HS-27A (cell line): ENCODE measurements at regions not wholly inside any gene's neighbourhood (a gene's known extent, or its start where the extent isn't known, plus 50 kb on each side); places are given as distances from the start of the nearest gene placed in this dataset.
"Not testable (repeated sequence)": the region's sequence is repeated elsewhere in the genome, so short reads cannot be mapped to it uniquely, and the experiment has no call there.

ENCODE experiments used
- DNase-seq: peaks from one replicate; pipeline ENCODE4 v3.0.0-alpha.2; 2012; ENCODE audit warnings: low read depth, missing footprints

DNA sequence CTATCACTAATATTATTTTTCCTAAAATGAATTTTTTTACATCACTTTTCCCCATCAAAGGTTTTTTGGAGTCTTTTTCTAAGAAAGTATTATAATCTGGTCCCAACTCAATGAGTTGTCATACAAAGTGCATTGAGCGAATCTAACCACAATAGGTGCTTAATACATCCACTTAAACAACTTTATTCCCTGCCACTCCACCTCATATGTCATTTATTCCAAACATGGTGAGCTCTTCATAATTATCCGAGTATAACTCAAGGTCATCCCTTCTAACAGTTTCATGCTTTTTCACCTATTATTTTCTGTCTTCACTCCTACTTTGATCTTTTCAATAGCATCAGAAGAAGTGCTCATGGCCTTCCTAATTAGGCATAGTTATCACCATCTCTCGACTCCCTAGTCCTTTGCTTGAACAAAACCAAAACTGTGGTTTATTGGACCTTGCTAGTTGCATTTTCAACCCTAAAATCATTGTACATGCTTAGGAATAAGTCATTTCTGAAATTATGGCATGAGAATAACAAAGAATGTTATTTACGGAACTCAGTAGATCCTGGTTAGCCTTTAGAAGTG is 754.7 kb upstream of the CTNND2 start:
- no peak for DNase-seq

DNA sequence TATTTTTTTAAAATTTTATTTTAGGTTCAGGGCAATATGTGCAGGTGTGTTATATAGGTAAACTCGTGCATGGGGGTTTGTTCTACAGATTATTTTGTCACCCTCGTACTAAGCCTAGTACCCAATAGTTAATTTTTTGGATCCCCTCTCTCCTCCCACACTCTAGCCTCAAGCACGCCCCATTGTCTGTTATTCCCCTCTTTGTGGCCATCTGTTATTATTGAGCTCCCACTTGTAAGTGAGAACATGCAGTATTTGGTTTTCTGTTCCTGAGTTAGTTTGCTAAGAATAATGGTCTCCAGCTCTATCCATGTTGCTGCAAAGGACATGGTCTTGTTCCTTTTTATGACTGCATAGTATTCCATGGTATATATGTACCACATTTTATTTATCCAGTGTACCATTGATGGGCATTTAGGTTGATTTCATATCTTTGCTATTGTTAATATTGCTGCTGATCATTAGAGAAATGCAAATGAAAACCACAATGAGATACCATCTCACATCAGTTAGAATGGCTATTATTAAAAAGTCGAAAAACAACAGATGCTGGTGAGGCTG is 753.7 kb upstream of the CTNND2 start:
- DNase-seq, result not testable (repeated sequence)

- DNase-seq, result no peak
These were observed 751.4 kb upstream of the CTNND2 start for GRCh38 chr5:12655675-12656074.

GRCh38 chr5:12652201-12652600 is 748.0 kb upstream of the CTNND2 start:
- no peak for DNase-seq

DNA sequence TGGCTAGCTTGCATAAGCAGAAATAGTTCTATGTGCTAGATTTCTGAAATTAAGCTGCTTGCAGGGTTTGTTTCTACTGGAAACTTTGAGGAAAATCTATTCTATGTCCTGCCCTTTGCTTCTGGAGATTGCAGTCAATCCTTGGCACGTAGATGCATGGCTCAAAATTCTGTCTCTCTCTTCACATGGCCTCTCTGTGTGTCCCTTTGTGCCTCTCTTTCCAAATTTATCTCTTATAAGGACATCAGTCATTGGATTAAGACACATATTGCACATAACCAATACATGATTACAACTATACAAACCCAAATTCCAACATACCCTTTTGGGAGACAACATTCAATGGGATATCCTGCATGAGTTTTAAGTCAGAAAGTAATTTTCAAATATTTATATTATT is 744.3 kb upstream of the CTNND2 start:
- no peak for DNase-seq

DNA sequence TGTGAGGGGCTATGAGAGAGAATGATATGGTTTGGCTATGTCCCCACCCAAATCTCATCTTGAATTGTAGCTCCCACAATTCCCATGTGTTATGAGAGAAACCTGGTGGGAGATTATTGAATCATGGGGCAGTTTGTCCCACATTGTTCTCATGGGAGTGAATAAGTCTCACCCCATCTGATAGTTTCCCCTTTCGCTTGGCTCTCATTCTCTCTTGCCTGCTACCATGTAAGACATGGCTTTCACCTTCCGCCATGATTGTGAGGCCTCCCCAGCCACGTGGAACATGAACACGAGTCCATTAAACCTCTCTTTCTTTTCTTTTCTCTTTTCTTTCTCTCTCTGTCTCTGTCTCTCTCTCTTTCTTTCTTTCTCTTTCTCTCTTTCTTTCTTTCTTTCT is 743.4 kb upstream of the CTNND2 start:
- no peak for DNase-seq

GRCh38 chr5:12645582-12645981 is 741.3 kb upstream of the CTNND2 start:
- DNase-seq, result no peak

GRCh38 chr5:12636209-12636608 is 732.0 kb upstream of the CTNND2 start:
- no peak for DNase-seq

DNA sequence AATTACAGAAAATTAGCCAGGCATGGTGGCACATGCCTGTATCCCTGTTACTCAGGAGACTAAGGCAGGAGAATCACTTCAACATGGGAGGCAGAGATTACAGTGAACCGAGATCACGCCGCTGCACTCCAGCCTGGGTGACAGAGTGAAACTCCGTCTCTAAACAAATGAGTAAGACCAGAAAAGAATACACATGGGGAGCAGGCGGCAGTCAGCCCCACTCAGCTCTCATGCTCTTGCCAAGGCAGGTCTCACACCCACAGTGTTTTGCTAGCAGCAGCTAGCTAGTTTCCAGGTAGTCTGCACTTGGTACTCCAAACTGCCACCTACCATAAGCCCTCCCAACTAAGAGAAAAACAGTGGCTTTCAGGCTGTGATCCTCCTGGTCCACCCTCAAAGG is 722.3 kb upstream of the CTNND2 start:
- DNase-seq, result no peak

DNA sequence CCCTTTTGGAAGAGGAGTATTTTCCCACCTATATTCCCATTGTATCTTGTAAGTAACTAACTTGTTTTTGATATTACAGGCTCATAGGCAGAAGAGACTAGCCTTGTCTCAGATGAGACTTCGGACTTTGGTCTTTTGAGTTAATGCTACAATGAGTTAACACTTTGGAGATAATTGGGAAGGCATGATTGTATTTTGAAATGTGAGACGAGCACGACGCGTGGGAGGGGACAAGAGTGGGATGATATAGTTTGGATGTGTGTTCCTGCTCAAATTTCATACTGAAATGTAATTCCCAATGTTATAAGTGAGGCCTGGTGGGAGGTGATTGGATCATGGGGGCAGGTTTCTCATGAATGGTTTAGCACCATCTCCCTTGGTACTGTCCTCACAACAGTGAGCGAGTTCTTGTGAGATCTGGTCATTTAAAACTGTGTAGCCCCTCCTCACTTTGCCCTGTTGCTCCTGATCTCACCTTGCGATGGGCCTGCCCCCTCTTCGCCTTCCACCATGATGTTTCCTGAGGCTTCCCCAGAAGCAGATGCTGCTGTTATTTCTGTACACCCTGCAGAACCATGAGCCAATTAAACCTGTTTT is 721.5 kb upstream of the CTNND2 start:
- no peak for DNase-seq

DNA sequence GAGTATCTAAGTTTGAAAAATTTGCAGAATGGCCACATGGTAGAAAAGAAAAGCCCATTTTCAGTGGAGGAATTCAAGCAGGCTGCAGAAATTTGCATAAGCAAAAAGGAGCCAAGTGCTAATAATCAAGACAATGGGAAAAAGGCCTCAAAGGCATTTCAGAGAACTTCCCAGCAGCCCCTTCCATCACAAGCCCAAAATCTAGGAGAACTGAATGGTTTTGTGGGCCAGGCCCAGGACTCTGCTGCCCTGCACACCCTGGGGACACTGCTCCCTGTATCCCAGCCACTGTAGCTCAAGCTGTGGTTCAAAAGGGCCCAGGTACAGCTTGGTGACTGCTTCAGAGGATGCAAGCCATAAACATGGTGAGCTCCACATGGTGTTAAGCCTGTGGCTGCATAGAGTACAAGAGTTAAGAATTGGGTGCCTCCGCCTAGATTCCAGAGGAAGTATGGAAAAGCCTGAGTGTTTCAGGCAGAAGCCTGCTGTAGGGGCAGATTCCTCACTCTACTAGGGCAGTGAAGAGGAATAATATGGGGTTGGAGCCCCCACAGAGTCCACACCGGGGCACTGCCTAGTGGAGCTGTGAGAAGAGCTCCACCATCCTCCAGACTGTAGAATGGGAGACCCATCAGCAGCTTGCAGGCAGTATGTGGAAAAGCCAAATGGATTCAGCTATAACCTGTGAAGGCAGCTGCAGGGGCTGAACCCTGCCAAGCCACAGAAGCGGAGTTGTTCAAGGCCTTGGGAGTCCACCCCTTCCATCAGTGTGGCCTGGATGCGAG is 720.7 kb upstream of the CTNND2 start:
- no peak for DNase-seq

DNA sequence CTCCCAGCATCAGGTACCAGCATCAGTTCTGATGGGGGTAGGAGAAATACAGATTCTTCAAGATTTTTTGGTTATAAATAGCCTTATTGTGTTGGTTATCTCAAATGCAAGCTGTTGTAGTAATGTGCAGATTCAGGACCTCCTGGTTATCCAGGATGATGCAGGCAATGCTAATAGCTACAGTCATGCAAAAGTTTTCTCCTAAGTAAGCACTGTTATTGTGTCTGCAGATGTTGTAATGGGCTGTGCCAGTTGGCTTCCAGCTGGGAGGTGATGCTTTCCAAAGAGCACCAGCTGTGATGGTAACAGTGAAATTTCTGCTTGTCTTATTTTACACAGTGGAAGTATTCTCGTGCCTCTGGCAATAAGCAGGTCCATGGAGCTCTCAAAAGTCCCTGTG is 719.2 kb upstream of the CTNND2 start:
- DNase-seq, result no peak

DNA sequence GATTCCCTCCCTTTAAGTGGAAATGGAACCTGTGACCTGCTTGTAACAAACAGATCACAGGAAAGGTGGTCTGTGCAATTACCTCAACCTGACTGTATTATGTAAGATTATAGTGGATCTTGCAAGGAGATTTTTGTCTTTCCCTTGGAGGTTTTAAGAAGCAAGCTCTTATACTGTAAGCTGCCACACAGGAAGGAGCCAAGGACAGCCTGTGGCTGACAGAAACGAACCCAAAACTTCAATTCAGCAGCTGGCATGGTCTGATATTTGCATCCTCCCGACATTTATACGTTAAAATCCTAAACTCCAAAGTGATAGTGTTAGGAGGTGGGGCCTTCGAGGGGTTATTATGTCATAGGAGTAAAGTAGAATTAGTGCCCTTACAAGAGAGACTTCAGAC is 711.8 kb upstream of the CTNND2 start:
- DNase-seq, result no peak

DNA sequence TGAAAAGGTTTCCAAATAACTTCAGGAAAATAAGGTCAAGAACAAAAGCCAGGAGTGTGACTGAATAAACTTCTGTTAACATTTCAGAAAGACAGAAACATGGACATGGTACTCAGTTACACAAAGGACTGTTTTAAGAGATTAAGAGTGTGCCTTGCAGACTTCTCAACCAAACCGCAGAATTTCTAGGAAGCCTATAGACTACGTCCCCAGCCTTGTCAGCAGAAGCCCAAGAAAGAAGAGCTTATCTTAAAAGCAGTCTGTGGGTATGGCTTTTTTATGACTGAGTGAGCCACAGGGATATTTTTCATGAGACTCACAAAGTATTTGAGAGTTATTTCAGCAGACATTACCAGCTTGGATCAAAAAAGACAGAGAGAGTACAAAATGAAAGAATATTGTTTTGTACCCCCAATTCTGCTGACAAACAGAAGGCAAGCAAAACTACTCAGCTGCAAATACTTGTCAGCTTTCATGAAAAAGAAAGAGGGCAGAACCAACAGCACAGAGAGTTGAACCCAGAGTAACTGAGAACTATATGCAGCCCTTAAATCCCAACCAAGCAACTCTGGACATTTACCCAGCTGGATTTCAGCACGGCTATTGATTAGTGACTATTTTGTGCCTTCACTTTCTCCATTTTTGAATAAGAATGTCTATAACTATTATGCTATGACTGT is 711.0 kb upstream of the CTNND2 start:
- DNase-seq, result peak; percentile 57

GRCh38 chr5:12614608-12615007 is 710.4 kb upstream of the CTNND2 start:
- DNase-seq, result no peak

- no peak for DNase-seq
These were observed 706.9 kb upstream of the CTNND2 start for GRCh38 chr5:12611132-12611531.

- DNase-seq, result not testable (repeated sequence)
These were observed 703.6 kb upstream of the CTNND2 start for GRCh38 chr5:12607817-12608216.

- no peak for DNase-seq
These were observed 688.0 kb upstream of the CTNND2 start for GRCh38 chr5:12592228-12592627.

DNA sequence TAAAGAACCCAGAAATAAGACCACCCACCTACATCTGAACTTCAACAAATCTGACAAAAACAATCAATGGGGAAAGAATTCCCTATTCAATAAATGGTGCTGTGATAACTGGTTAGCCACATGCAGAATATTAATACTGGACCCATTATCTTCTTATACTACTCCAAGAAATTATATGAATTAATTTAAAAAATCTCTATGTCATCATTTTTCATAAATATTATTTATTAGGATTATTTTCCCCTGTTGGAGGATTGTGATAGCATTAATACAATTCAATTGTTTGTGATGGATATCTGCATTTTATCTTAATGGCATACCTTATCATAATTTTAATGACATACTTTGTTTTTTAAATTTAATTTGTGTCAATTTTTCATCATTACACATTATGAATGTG is 682.2 kb upstream of the CTNND2 start:
- no peak for DNase-seq

DNA sequence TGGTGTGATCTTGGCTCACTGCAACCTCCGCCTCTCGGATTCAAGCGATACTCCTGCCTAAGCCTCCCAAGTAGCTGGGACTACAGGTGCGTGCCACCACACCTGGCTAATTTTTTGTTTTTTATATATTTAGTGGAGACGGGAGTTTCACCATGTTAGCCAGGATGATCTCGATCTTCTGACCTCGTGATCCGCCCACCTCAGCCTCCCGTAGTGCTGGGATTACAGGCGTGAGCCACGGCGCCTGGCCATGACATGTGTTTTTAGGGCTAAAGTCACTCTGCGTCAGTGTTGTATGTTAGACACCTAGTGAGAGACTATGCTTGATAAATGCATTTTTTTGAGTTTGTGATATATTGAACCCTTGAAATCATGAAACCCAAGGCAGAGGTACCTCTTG is 674.6 kb upstream of the CTNND2 start:
- not testable (repeated sequence) for DNase-seq

DNA sequence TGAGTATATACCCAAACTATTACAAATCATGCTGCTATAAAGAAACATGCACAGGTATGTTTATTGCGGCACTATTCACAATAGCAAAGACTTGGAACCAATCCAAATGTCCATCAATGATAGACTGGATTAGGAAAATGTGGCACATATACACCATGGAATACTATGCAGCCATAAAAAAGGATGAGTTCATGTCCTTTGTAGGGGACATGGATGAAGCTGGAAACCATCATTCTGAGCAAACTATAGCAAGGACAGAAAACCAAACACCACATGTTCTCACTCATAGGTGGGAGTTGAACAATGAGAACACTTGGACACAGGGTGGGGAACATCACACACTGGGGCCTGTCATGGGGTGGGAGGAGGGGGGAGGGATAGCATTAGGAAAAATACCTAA is 672.7 kb upstream of the CTNND2 start:
- not testable (repeated sequence) for DNase-seq

DNA sequence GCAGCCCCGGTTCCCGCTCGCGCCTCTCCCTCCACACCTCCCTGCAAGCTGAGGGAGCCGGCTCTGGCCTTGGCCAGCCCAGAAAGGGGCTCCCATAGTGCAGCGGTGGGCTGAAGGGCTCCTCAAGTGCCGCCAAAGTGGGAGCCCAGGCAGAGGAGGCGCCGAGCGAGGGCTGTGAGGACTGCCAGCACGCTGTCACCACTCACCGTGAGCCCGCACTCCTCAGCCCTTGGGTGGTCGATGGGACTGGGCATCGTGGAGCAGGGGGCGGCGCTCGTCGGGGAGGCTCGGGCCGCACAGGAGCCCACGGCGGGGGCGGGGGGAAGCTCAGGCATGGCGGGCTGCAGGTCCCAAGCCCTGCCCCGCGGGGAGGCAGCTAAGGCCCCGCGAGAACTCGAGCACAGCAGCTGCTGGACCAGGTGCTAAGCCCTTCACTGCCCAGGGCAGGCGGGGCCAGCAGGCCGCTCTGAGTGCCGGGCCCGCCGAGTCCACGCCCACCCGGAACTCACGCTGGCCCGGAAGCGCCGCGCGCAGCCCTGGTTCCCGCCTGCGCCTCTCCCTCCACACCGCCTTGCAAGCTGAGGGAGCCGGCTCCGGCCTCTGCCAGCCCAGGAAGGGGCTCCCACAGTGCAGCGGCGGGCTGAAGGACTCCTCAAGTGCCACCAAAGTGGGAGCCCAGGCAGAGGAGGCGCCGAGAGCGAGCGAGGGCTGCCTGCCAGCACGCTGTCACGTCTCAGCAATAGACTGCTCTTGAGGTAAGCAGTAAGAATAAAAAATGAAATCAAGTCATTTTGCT is 670.2 kb upstream of the CTNND2 start:
- DNase-seq, result not testable (repeated sequence)
